Activated naive CD8-positive, alpha-beta T cell treated with anti-CD3 and anti-CD28 coated beads, Interleukin-2, amount 50 U/mL, for 24 hours (primary cell): ENCODE measurements at regions not wholly inside any gene's neighbourhood (a gene's known extent, or its start where the extent isn't known, plus 50 kb on each side); places are given as distances from the start of the nearest gene placed in this dataset.

Experiments used
- ATAC-seq: fragments of 150-1000 bp; cut with Tn5 transposase; one replicate; pipeline ENCODE4 v1.10.0; 2021
- DNase-seq: peaks from one replicate; pipeline ENCODE4 v3.0.0; 2021
- H3K27ac Mint-ChIP-seq: one replicate; pipeline ENCODE4 v1.8.0; 2021; ENCODE audit warnings: mild to moderate bottlenecking, mixed read lengths
- H3K27me3 Mint-ChIP-seq: one replicate; pipeline ENCODE4 v1.8.0; 2021; ENCODE audit warnings: mixed read lengths
- H3K36me3 Mint-ChIP-seq: one replicate; pipeline ENCODE4 v1.8.0; 2021; ENCODE audit warnings: low read depth, mixed read lengths
- H3K4me1 Mint-ChIP-seq: one replicate; pipeline ENCODE4 v1.8.0; 2021; ENCODE audit warnings: mixed read lengths
- H3K4me3 Mint-ChIP-seq: one replicate; pipeline ENCODE4 v1.8.0; 2021; ENCODE audit warnings: mild to moderate bottlenecking, moderate library complexity, mixed read lengths
- H3K9me3 Mint-ChIP-seq: one replicate; pipeline ENCODE4 v1.8.0; 2021; ENCODE audit warnings: mixed read lengths

GRCh38 chr6:140956571-140957369 lies 1176.0 kb upstream of the GJE1 start:
- H3K36me3 Mint-ChIP-seq: no peaks in the 10 kb centered on the region
- no peak overlapping the region for H3K4me3 Mint-ChIP-seq
- ATAC-seq (no peak), DNase-seq (no peak)
- H3K4me1 Mint-ChIP-seq: no peaks in the 10 kb centered on the region
- H3K27ac Mint-ChIP-seq: no peak overlapping the region
- H3K9me3 Mint-ChIP-seq: no peaks in the 10 kb centered on the region
- no peaks in the 10 kb centered on the region for H3K27me3 Mint-ChIP-seq

GRCh38 chr6:140940251-140940925 lies 1192.3 kb upstream of the GJE1 start:
- Mint-ChIP-seq H3K27ac (no peak overlapping the region), H3K4me1 (no peaks in the 10 kb centered on the region), H3K4me3 (no peak overlapping the region), H3K9me3 (peaks cover 9% of the 10 kb centered on the region), H3K27me3 (peaks cover 4% of the 10 kb centered on the region), H3K36me3 (no peaks in the 10 kb centered on the region)
- ATAC-seq: no peak
- no peak for DNase-seq

DNA sequence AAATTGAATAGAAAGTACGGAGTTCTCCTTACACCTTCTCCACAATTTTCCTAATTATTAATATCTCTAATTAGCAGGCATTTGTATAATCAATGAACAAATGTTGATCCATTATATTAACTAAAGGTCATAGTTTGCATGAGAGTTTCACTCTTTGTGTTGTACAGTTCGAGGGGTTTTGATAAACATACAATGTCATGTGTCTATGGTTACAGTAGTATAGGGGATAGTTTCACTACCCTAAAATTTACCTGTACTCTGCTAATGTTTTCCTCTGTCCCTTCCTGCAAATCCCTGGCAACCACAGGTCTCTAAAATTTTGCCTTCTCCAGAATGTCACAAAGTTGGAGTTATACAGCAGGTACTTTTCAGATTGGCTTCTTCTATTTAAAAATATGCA lies 1199.8 kb upstream of the GJE1 start:
- Mint-ChIP-seq H3K4me3 (no peak overlapping the region), H3K9me3 (no peaks in the 10 kb centered on the region), H3K27me3 (peaks cover 4% of the 10 kb centered on the region), H3K36me3 (no peaks in the 10 kb centered on the region), H3K27ac (no peak overlapping the region), H3K4me1 (no peaks in the 10 kb centered on the region)
- ATAC-seq: no peak
- no peak for DNase-seq

- DNase-seq: no peak
- H3K27ac Mint-ChIP-seq: no peak overlapping the region
Measured at GRCh38 chr6:140931581-140931980, 1201.1 kb upstream of the GJE1 start.

DNA sequence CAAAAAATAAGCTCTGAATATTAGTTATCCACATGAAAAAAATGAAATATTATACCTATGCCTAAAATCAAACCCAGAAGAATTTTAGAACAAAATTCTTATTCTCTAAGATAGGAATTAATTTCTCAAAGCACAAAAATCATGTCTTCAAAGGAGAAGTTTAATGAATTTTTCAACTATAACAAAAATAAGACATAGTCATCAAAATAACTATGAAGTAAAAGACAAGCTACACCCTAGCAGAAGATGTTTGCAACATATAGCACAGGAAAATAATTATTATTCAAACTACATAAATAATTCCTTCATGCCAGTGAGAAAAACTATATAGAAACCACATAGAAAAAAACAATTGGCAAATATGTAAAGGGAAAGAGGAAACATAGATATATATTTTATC lies 1203.6 kb upstream of the GJE1 start:
- H3K36me3 Mint-ChIP-seq: no peaks in the 10 kb centered on the region
- H3K27me3 Mint-ChIP-seq: peaks cover 3% of the 10 kb centered on the region
- DNase-seq (no peak), ATAC-seq (no peak)
- no peak overlapping the region for H3K4me3 Mint-ChIP-seq
- no peaks in the 10 kb centered on the region for H3K9me3 Mint-ChIP-seq
- no peaks in the 10 kb centered on the region for H3K4me1 Mint-ChIP-seq
- no peak overlapping the region for H3K27ac Mint-ChIP-seq

More at GRCh38 chr6:140931581-140931980, 1201.1 kb upstream of the GJE1 start:
- Mint-ChIP-seq H3K36me3 (no peaks in the 10 kb centered on the region), H3K9me3 (no peaks in the 10 kb centered on the region), H3K27me3 (peaks cover 1% of the 10 kb centered on the region), H3K4me3 (no peak overlapping the region), H3K4me1 (no peaks in the 10 kb centered on the region)
- ATAC-seq: no peak

GRCh38 chr6:140923048-140923447 lies 1209.7 kb upstream of the GJE1 start:
- Mint-ChIP-seq H3K27ac (no peak overlapping the region), H3K4me1 (no peaks in the 10 kb centered on the region)

DNA sequence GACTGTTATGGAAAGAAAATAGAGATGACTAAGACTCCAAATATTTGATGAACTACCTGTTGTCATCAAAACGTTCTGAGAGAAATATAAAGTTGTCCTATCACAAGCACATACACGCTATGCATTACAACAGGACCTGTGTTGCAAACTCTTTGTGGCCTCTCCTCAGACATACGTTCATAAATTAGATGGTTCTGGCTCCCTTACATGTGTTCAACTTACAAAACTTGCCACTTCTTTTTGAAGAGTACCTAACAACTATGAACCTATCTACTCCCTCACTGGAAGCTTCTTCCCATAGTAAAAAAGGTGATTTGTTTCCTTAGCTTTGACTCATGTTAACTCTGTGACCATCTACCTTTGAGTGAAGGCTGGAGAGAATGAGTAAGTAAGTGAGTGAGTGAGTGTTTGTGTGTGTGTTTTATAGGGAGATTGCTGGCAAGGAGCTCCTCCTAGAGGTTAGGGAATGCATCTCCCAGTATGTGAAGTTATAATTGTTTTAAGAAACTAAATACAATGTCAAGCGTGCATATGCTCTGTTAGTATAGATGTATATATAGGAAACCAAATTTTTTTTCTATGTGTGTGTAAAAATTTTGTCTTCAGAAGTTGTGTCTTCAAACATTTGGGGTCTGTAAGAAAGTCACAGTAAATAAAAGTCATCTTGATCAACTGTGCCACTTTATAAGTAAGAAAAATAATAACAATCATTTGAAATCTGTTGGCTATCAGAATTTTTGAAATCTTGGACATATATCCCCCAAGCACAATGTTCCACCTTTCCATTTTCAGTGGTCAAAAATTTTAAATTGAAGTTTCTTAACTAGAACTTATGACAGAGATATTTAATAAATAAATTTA lies 1211.1 kb upstream of the GJE1 start:
- DNase-seq: no peak
- Mint-ChIP-seq H3K27me3 (peaks cover 2% of the 10 kb centered on the region), H3K36me3 (no peaks in the 10 kb centered on the region), H3K27ac (no peak overlapping the region), H3K4me3 (no peak overlapping the region), H3K4me1 (no peaks in the 10 kb centered on the region), H3K9me3 (no peaks in the 10 kb centered on the region)
- peak; percentile 78 for ATAC-seq

More at GRCh38 chr6:140923048-140923447, 1209.7 kb upstream of the GJE1 start:
- H3K27me3 Mint-ChIP-seq: peaks cover 3% of the 10 kb centered on the region
- H3K9me3 Mint-ChIP-seq: no peaks in the 10 kb centered on the region
- no peak overlapping the region for H3K4me3 Mint-ChIP-seq
- no peaks in the 10 kb centered on the region for H3K36me3 Mint-ChIP-seq
- DNase-seq (no peak), ATAC-seq (no peak)

DNA sequence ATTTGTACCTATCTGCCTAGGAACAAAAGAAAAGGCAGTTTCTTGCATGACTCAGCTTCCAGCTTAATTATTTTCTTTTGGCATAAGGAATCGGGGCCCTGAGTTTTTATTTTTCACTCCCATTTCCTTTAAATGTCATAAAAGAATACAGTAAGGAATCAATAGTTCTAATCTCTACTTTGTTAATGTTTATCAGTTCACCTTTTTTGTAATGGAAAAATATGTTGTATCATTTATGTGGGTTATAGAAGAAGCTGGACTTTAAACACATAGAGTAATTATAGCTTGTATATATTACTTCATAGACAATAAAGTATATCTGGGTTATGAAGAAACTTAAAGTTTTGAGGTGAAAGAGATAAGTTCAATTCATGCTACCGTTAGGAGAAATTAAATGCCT lies 1214.8 kb upstream of the GJE1 start:
- Mint-ChIP-seq H3K4me3 (no peak overlapping the region), H3K36me3 (no peaks in the 10 kb centered on the region), H3K4me1 (no peaks in the 10 kb centered on the region), H3K27me3 (no peaks in the 10 kb centered on the region), H3K9me3 (no peaks in the 10 kb centered on the region), H3K27ac (no peak overlapping the region)
- no peak for DNase-seq
- no peak for ATAC-seq

DNA sequence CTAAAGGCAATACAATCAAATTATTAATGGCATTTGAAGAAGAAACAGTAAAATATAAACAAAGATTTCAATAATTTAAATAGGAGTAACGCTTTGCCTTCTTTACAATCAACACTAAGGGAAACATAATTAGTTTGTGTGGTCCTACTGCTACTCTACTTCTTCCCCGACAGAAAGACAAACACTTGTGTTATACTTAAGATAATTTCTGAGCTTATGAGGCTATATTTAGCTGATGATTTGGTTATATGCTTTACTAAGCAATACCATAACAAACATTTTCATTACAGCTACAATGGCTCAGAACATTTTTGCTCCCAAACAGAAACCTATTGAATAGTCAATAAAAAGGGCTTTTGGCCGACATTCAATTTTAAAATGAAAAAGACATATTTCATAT lies 1217.2 kb upstream of the GJE1 start:
- Mint-ChIP-seq H3K27me3 (no peaks in the 10 kb centered on the region), H3K4me3 (no peak overlapping the region), H3K36me3 (no peaks in the 10 kb centered on the region), H3K9me3 (no peaks in the 10 kb centered on the region), H3K4me1 (no peaks in the 10 kb centered on the region), H3K27ac (no peak overlapping the region)
- no peak for ATAC-seq
- DNase-seq: no peak

- Mint-ChIP-seq H3K36me3 (no peaks in the 10 kb centered on the region), H3K4me1 (no peaks in the 10 kb centered on the region), H3K4me3 (no peak overlapping the region), H3K27ac (no peak overlapping the region), H3K9me3 (no peaks in the 10 kb centered on the region), H3K27me3 (no peaks in the 10 kb centered on the region)
- no peak for DNase-seq
- ATAC-seq: no peak
Measured at GRCh38 chr6:140915103-140915502, 1217.6 kb upstream of the GJE1 start.

DNA sequence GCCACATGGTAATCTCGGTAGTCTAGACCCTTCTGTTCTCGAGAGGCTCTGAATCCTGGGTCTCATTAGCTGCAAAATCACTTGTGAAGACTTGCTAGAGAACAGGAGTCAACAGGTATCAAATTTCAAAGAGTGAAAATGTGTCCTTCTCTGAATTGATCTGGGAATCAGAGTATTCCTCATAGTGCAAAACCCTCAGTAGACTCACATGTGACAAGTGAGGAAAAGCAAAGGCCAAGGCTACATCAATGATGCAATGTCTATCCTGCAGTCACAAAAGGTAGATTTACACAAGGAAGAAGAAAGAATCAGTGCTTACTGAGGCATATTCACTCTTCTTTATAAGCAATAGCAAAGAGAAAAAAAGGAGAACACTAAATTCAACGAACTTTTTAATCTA lies 1220.0 kb upstream of the GJE1 start:
- Mint-ChIP-seq H3K4me1 (no peaks in the 10 kb centered on the region), H3K4me3 (no peak overlapping the region), H3K36me3 (no peaks in the 10 kb centered on the region), H3K27me3 (no peaks in the 10 kb centered on the region), H3K27ac (no peak overlapping the region), H3K9me3 (no peaks in the 10 kb centered on the region)
- ATAC-seq: no peak
- no peak for DNase-seq

DNA sequence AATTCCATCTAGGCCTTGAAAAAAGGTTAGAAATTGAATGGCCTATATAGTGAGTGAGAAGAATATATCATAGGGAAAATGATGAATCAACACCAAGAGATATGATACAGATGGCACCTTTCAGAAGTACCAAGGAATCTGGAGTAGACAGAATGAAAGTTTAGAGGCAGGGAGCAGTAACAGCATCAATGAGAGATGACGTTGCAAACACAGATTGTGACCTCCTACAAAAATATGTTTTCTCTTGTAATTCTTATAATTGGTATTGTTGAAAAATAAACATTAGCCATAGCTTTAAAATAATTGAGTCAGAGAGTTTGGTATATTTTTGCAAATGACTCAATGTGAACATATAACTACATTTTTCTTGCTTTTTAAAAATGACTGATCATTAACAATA lies 1223.1 kb upstream of the GJE1 start:
- ATAC-seq: no peak
- no peaks in the 10 kb centered on the region for H3K4me1 Mint-ChIP-seq
- H3K27ac Mint-ChIP-seq: no peak overlapping the region

GRCh38 chr6:140909156-140909555 lies 1223.6 kb upstream of the GJE1 start:
- H3K4me3 Mint-ChIP-seq: no peak overlapping the region
- H3K4me1 Mint-ChIP-seq: no peaks in the 10 kb centered on the region
- H3K9me3 Mint-ChIP-seq: no peaks in the 10 kb centered on the region
- no peak overlapping the region for H3K27ac Mint-ChIP-seq
- H3K36me3 Mint-ChIP-seq: no peaks in the 10 kb centered on the region
- no peaks in the 10 kb centered on the region for H3K27me3 Mint-ChIP-seq
- DNase-seq: no peak
- ATAC-seq: no peak

More for the DNA sequence above, 1223.1 kb upstream of the GJE1 start:
- H3K36me3 Mint-ChIP-seq: no peaks in the 10 kb centered on the region
- H3K27me3 Mint-ChIP-seq: no peaks in the 10 kb centered on the region
- no peaks in the 10 kb centered on the region for H3K9me3 Mint-ChIP-seq
- H3K4me3 Mint-ChIP-seq: no peak overlapping the region
- DNase-seq: no peak

GRCh38 chr6:140908505-140908904 lies 1224.2 kb upstream of the GJE1 start:
- Mint-ChIP-seq H3K4me3 (no peak overlapping the region), H3K9me3 (no peaks in the 10 kb centered on the region), H3K27ac (no peak overlapping the region), H3K27me3 (no peaks in the 10 kb centered on the region), H3K4me1 (no peaks in the 10 kb centered on the region), H3K36me3 (no peaks in the 10 kb centered on the region)
- ATAC-seq (no peak), DNase-seq (no peak)

DNA sequence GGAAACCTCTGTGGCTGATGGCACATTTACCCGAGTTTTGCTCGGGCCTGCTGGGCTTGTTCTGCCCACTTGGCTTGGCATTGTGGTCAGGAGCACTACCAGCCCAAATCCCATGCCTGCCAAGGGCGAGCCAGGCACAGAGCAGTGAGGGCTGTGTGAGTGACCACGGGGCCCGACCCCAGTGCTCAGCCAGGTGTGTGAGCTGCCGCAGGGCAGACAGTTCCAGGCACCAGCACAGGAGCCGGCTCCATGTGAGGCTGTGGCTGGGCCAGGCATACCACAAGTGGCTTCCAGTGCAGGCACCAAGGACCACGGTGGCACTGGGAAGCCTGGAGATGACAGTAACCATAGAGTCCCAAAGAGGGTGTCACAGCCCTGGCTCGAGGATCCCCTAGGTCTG lies 1225.5 kb upstream of the GJE1 start:
- DNase-seq (no peak), ATAC-seq (no peak)
- H3K4me3 Mint-ChIP-seq: no peak overlapping the region
- H3K4me1 Mint-ChIP-seq: no peaks in the 10 kb centered on the region
- no peak overlapping the region for H3K27ac Mint-ChIP-seq
- H3K36me3 Mint-ChIP-seq: no peaks in the 10 kb centered on the region
- no peaks in the 10 kb centered on the region for H3K9me3 Mint-ChIP-seq
- H3K27me3 Mint-ChIP-seq: no peaks in the 10 kb centered on the region
